ENCODE measurements at regions not wholly inside any gene's neighbourhood (a gene's known extent, or its start where the extent isn't known, plus 50 kb on each side); places are given as distances from the start of the nearest gene placed in this dataset.

DNA sequence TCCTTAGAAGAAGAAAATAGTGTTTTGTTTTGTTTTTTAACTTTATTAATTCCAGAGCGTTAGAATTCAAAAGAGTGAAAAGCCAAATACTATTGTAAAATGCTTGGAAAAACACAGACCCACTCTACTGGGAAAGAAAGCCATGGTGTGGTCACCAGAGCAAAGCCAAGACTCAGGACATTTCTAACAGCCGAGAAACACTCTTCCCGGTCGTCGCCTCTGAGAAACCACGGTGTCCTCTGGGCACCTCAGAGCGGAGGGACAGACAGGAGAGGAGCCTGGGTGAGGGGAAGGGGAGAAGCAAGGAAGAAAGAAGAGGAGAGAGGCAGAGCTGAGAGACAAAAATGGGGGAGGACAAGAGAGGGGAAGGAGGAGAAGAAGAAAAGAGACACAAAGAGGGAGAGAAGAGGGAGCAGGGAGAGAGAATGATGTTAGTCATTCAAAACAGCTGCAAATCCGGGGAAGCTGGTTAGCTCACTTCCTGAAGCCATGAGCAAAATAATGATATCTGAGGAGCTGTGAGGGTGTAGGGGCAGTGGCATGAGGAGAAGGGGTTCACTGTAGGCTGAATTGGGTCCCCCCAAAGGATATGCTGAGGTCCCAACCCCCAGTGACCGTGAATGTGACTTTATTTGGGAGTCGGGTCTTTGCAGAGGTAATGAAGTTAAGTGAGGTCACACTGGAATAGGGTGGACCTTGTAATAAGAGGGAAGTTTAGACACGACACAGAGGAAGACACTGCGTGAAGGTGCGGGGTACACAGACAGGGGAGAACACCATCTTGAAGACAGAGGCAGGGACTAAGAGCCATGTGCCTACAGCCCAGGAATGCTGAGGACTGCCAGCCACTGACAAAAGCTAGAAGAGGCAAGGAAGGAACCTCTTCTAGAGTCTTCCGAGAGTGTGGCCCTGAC is 58.2 kb upstream of the DMRTB1 start:
- H3K27me3 ChIP-seq: no peaks in the 10 kb centered on the region
- no peak overlapping the region for H3K4me3 ChIP-seq
- TF ChIP-seq, protein P1, sequence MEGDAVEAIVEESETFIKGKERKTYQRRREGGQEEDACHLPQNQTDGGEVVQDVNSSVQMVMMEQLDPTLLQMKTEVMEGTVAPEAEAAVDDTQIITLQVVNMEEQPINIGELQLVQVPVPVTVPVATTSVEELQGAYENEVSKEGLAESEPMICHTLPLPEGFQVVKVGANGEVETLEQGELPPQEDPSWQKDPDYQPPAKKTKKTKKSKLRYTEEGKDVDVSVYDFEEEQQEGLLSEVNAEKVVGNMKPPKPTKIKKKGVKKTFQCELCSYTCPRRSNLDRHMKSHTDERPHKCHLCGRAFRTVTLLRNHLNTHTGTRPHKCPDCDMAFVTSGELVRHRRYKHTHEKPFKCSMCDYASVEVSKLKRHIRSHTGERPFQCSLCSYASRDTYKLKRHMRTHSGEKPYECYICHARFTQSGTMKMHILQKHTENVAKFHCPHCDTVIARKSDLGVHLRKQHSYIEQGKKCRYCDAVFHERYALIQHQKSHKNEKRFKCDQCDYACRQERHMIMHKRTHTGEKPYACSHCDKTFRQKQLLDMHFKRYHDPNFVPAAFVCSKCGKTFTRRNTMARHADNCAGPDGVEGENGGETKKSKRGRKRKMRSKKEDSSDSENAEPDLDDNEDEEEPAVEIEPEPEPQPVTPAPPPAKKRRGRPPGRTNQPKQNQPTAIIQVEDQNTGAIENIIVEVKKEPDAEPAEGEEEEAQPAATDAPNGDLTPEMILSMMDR (IDR thresholded peaks at IDR 0.05): no peak
- no peak for DNase-seq (ENCODE audit: low spot score)
- H3K9me3 ChIP-seq: no peaks in the 10 kb centered on the region
- no peaks in the 10 kb centered on the region for H3K36me3 ChIP-seq
- H3K27ac ChIP-seq: no peak overlapping the region
- H3K4me1 ChIP-seq: no peaks in the 10 kb centered on the region

DNA sequence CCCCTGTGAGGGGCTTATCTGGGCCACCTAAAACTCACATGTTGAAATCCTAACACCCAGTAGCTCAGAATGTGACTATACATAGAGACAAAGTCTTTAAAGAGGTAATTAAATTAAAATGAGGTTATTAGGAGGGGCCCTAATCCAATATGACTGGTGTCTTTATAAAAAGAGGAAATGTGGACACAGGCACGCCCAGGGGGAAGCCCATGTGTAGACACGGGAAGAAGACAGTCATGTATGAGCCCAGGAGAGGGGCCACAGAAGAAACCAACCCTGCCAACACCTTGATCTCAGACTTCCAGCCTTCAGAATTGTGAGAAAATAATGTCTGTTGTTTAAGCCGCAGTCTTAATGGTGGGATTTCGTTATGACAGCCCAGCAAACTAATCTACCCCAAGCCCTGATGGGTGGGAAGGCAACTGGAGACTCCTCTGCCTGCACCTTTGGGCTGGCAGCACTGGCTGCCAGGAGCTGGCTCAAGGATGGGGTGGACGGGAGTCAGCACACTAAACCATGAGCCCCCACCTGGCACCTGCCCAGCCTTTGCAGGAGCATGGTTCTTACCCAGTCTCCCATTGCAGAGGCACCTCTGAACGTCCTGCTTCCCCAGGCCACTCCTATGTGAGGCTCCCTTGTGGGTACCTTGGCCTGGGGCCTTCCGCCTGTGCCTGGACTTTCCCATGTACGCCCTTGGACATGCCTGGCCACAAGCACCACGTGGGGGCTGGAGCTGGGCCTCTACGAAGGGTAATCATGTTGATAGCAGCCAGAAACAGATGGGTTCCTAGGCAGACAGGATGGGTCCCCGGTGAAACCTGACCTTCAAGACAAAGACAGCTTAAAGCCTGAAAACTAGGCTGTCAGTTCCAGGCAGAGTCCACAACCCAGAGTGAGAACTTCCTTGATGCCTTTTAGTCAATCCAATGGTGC is 57.1 kb upstream of the DMRTB1 start:
- no peak overlapping the region for H3K27ac ChIP-seq
- H3K4me3 ChIP-seq: no peak overlapping the region
- no peaks in the 10 kb centered on the region for H3K27me3 ChIP-seq
- H3K4me1 ChIP-seq: no peaks in the 10 kb centered on the region
- TF ChIP-seq, protein P1 (IDR thresholded peaks at IDR 0.05): no peak
- H3K9me3 ChIP-seq: no peaks in the 10 kb centered on the region
- DNase-seq (ENCODE audit: low spot score): no peak
- H3K36me3 ChIP-seq: no peaks in the 10 kb centered on the region

DNA sequence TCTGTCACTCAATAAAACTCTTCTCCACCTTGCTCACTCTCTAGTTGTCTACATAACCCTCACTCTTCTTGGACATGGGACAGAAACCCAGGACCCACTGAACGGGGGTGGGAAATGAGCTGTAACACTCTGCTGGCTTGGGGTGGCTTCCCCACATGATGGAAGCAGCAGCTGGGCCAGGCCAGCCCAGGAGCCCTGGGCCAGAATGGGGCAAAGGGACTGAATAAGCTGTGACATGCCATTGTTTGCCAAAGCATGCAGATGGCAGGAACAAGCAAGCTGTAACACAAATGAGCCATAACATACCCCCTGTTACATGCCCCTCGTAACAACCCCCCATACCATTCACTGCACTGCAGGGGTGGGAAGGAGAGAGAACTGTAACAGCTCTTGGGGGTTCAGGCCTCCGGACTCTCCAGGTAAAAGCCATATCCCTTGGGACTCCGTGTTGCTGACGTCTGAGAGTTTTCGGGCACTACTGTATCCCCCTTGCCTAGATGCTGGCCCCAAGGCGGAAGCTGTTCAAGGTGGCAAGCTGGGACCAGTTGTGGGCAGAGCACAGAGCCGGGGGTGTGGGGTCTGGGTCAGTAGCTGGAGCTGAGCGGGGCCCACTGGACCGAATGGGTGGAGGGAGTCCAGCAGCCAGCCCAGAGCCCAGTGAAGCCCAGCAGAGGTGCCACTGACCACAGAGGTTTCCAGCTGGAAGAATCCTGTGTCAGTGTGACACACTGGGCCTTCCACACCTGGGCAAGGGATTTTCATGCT is 56.1 kb upstream of the DMRTB1 start:
- Histone ChIP-seq H3K9me3 (no peaks in the 10 kb centered on the region), H3K4me1 (no peaks in the 10 kb centered on the region), H3K4me3 (no peak overlapping the region), H3K36me3 (no peaks in the 10 kb centered on the region), H3K27me3 (no peaks in the 10 kb centered on the region), H3K27ac (no peak overlapping the region)
- DNase-seq (ENCODE audit: low spot score): no peak
- TF ChIP-seq, protein P1 (IDR thresholded peaks at IDR 0.05): no peak

DNA sequence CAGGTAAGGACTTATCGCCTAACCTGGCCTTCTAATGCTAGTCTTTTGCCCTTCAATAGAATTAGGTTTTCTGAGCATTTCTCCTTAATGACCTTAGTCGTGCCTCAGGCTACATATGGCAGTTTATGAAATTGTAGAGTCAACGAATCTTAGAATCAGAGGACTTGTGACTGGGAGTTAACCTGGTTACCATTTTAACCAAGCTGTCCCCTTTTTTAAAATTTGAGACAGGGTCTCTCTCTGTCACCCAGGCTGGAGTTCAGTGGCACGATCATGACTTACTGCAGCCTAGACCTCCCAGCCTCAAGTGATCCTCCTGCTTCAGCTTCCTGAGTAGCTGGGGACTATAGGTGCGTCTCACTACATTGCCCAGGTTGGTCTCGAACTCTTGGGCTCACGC is 53.5 kb upstream of the DMRTB1 start:
- Histone ChIP-seq H3K36me3 (no peaks in the 10 kb centered on the region), H3K27ac (no peak overlapping the region), H3K9me3 (no peaks in the 10 kb centered on the region), H3K27me3 (no peaks in the 10 kb centered on the region), H3K4me3 (no peak overlapping the region), H3K4me1 (no peaks in the 10 kb centered on the region)
- TF ChIP-seq, protein P1 (IDR thresholded peaks at IDR 0.05): no peak
- DNase-seq (ENCODE audit: low spot score): no peak

DNA sequence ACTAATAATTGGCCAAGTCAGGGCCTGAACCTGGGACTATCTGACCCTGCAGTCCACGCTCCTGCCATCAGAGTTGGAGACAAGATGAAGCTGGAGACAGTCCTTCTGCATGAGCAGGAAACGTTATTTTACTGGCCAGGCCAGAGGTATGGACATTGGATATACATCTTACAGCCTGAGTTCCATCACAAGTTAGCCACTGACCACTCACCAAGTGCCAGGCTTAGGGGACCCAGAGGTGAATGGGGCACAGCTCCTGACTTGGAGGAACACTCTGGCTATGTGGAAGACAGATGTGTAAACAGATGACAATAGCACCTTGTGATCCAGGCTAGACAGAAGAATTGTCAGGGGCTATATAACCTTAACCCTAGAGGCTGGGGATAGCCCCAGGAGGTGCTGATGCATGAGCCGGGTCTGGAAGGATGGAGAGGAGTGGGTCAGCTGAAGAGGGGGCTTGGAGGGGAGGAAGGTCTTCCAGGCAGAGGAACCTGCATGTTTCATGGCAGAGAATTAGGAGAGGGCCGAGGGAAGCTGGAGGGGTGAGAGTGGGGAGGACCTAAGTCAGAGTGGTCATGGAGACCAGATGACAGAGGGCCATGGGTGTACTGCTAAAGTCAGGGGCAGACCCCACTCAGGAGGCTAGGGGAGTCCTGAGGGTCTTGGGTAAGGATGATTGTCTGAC is 52.5 kb upstream of the DMRTB1 start:
- no peaks in the 10 kb centered on the region for H3K27me3 ChIP-seq

More for the DNA sequence above, 52.5 kb upstream of the DMRTB1 start:
- TF ChIP-seq, protein P1 (IDR thresholded peaks at IDR 0.05): no peak
- Histone ChIP-seq H3K36me3 (no peaks in the 10 kb centered on the region), H3K4me1 (no peaks in the 10 kb centered on the region), H3K9me3 (no peaks in the 10 kb centered on the region), H3K27ac (no peak overlapping the region), H3K4me3 (no peak overlapping the region)
- DNase-seq (ENCODE audit: low spot score): no peak
